HL-60 (cell line): ENCODE measurements at regions not wholly inside any gene's neighbourhood (a gene's known extent, or its start where the extent isn't known, plus 50 kb on each side); places are given as distances from the start of the nearest gene placed in this dataset.

Experiments
- GABPA ChIP-seq: IDR thresholded peaks from 2 replicates; pipeline ENCODE4 v1.6.1; 2012; ENCODE audit warnings: low read depth
- POLR2AphosphoS5 ChIP-seq: IDR thresholded peaks from 2 replicates; pipeline ENCODE4 v1.6.1; 2012; ENCODE audit warnings: low read depth
- SPI1 ChIP-seq: IDR thresholded peaks from 2 replicates; pipeline ENCODE4 v1.6.1; 2012; ENCODE audit warnings: low read depth, mild to moderate bottlenecking, borderline replicate concordance
- TF ChIP-seq, protein P1 (sequence below): IDR thresholded peaks from one replicate; pipeline ENCODE4 v1.5.1; 2011; ENCODE audit warnings: low read length, control low read depth, inconsistent platforms; ENCODE audit not compliant: insufficient read depth
- TF ChIP-seq, protein P2 (sequence below): IDR thresholded peaks from 2 replicates; pipeline ENCODE4 v1.6.1; 2012; ENCODE audit warnings: low read depth; ENCODE audit not compliant: insufficient replicate concordance

DNA sequence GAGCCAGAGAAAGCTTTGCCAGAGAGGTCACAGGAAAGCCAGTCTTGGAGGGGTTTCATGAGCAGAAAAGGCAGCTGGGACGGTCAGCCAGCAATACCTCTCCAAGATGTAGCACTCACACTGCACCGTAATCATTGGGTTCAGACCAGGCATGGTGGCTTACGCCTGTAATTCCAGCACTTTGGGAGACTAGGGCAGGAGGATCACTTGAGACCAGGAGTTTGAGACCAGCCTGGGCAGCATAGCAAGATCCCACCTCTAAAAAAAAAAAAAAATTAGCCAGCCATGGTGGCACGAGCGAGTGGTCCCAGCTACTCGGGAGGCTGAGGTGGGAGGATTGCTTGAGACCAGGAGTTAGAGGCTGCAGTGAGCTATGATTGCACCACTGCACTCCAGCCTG is 90.2 kb upstream of the CUX1 start:
- TF ChIP-seq, protein P1, sequence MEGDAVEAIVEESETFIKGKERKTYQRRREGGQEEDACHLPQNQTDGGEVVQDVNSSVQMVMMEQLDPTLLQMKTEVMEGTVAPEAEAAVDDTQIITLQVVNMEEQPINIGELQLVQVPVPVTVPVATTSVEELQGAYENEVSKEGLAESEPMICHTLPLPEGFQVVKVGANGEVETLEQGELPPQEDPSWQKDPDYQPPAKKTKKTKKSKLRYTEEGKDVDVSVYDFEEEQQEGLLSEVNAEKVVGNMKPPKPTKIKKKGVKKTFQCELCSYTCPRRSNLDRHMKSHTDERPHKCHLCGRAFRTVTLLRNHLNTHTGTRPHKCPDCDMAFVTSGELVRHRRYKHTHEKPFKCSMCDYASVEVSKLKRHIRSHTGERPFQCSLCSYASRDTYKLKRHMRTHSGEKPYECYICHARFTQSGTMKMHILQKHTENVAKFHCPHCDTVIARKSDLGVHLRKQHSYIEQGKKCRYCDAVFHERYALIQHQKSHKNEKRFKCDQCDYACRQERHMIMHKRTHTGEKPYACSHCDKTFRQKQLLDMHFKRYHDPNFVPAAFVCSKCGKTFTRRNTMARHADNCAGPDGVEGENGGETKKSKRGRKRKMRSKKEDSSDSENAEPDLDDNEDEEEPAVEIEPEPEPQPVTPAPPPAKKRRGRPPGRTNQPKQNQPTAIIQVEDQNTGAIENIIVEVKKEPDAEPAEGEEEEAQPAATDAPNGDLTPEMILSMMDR, result no peak
- TF ChIP-seq GABPA, result no peak
- TF ChIP-seq POLR2AphosphoS5, result no peak
- TF ChIP-seq, protein P2, sequence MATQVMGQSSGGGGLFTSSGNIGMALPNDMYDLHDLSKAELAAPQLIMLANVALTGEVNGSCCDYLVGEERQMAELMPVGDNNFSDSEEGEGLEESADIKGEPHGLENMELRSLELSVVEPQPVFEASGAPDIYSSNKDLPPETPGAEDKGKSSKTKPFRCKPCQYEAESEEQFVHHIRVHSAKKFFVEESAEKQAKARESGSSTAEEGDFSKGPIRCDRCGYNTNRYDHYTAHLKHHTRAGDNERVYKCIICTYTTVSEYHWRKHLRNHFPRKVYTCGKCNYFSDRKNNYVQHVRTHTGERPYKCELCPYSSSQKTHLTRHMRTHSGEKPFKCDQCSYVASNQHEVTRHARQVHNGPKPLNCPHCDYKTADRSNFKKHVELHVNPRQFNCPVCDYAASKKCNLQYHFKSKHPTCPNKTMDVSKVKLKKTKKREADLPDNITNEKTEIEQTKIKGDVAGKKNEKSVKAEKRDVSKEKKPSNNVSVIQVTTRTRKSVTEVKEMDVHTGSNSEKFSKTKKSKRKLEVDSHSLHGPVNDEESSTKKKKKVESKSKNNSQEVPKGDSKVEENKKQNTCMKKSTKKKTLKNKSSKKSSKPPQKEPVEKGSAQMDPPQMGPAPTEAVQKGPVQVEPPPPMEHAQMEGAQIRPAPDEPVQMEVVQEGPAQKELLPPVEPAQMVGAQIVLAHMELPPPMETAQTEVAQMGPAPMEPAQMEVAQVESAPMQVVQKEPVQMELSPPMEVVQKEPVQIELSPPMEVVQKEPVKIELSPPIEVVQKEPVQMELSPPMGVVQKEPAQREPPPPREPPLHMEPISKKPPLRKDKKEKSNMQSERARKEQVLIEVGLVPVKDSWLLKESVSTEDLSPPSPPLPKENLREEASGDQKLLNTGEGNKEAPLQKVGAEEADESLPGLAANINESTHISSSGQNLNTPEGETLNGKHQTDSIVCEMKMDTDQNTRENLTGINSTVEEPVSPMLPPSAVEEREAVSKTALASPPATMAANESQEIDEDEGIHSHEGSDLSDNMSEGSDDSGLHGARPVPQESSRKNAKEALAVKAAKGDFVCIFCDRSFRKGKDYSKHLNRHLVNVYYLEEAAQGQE, result no peak
- TF ChIP-seq SPI1, result no peak
